GM21360 (cell line): ENCODE measurements at regions not wholly inside any gene's neighbourhood (a gene's known extent, or its start where the extent isn't known, plus 50 kb on each side); places are given as distances from the start of the nearest gene placed in this dataset.
"Not testable (repeated sequence)": the region's sequence is repeated elsewhere in the genome, so short reads cannot be mapped to it uniquely, and the experiment has no call there.

ENCODE experiments used
- ATAC-seq: cut with Tn5 transposase; IDR thresholded peaks from one replicate; pipeline ENCODE4 v1.9.1; 2021; ENCODE audit warnings: mild to moderate bottlenecking, moderate library complexity; ENCODE audit not compliant: unreplicated experiment

GRCh38 chr1:30466026-30466425, 257.4 kb downstream of the MATN1 start:
- no peak for ATAC-seq

- ATAC-seq = no peak
These were observed 258.3 kb downstream of the MATN1 start for GRCh38 chr1:30465096-30465495.

GRCh38 chr1:30464187-30464617, 259.2 kb downstream of the MATN1 start:
- ATAC-seq = no peak

- no peak for ATAC-seq
These were observed 260.5 kb downstream of the MATN1 start for GRCh38 chr1:30462826-30463425.

GRCh38 chr1:30462166-30462565, 261.2 kb downstream of the MATN1 start:
- no peak for ATAC-seq

GRCh38 chr1:30461640-30462039, 261.7 kb downstream of the MATN1 start:
- no peak for ATAC-seq

- no peak for ATAC-seq
These were observed 262.7 kb downstream of the MATN1 start for GRCh38 chr1:30460661-30461060.

GRCh38 chr1:30458730-30459485, 264.5 kb downstream of the MATN1 start:
- not testable (repeated sequence) for ATAC-seq

- ATAC-seq = no peak
These were observed 270.5 kb downstream of the MATN1 start for GRCh38 chr1:30452925-30453324.

GRCh38 chr1:30452170-30452569, 271.2 kb downstream of the MATN1 start:
- ATAC-seq = no peak

- no peak for ATAC-seq
These were observed 271.8 kb downstream of the MATN1 start for GRCh38 chr1:30451532-30452125.

- ATAC-seq = no peak
These were observed 272.6 kb downstream of the MATN1 start for GRCh38 chr1:30450818-30451233.

GRCh38 chr1:30450148-30450817, 273.1 kb downstream of the MATN1 start:
- no peak for ATAC-seq

- ATAC-seq = no peak
These were observed 273.8 kb downstream of the MATN1 start for GRCh38 chr1:30449428-30450147.

- ATAC-seq = no peak
These were observed 274.4 kb downstream of the MATN1 start for GRCh38 chr1:30449003-30449402.

- ATAC-seq = no peak
These were observed 275.7 kb downstream of the MATN1 start for GRCh38 chr1:30447701-30448100.

- ATAC-seq = no peak
These were observed 276.3 kb downstream of the MATN1 start for GRCh38 chr1:30447080-30447479.

- no peak for ATAC-seq
These were observed 276.9 kb downstream of the MATN1 start for GRCh38 chr1:30446508-30446907.

- no peak for ATAC-seq
These were observed 277.3 kb downstream of the MATN1 start for GRCh38 chr1:30446095-30446494.

- no peak for ATAC-seq
These were observed 277.9 kb downstream of the MATN1 start for GRCh38 chr1:30445449-30445848.

GRCh38 chr1:30444850-30445249, 278.5 kb downstream of the MATN1 start:
- ATAC-seq = no peak
